Thyroid gland (tissue), 4 donors: ENCODE measurements at regions not wholly inside any gene's neighbourhood (a gene's known extent, or its start where the extent isn't known, plus 50 kb on each side); places are given as distances from the start of the nearest gene placed in this dataset.

ENCODE experiments used
- POLR2A ChIP-seq, 2 donors: fragments of 450-650 bp; IDR thresholded peaks; one replicate each; pipeline ENCODE4 v1.6.1; 2017; ENCODE audit warnings: antibody characterized with exemption in 2 of 2, mild to moderate bottlenecking in 2 of 2, moderate library complexity in 1 of 2
- TF ChIP-seq, protein P1 (sequence below), 6 experiments: fragments of 200-600 bp in 3 of 6; fragments of 450-650 bp in 3 of 6; sonication (generic) in 3 of 6; IDR thresholded peaks; one replicate each; pipeline ENCODE4 v1.5.1; 2016 to 2019; ENCODE audit warnings: antibody characterized with exemption in 6 of 6, mild to moderate bottlenecking in 2 of 6, inconsistent platforms in 1 of 6, moderate library complexity in 1 of 6

GRCh38 chr5:82523633-82524032 lies 245.5 kb upstream of the RPS23 start:
- TF ChIP-seq, protein P1, sequence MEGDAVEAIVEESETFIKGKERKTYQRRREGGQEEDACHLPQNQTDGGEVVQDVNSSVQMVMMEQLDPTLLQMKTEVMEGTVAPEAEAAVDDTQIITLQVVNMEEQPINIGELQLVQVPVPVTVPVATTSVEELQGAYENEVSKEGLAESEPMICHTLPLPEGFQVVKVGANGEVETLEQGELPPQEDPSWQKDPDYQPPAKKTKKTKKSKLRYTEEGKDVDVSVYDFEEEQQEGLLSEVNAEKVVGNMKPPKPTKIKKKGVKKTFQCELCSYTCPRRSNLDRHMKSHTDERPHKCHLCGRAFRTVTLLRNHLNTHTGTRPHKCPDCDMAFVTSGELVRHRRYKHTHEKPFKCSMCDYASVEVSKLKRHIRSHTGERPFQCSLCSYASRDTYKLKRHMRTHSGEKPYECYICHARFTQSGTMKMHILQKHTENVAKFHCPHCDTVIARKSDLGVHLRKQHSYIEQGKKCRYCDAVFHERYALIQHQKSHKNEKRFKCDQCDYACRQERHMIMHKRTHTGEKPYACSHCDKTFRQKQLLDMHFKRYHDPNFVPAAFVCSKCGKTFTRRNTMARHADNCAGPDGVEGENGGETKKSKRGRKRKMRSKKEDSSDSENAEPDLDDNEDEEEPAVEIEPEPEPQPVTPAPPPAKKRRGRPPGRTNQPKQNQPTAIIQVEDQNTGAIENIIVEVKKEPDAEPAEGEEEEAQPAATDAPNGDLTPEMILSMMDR (IDR thresholded peaks at IDR 0.05), result no peak
- no peak for TF ChIP-seq POLR2A (IDR thresholded peaks at IDR 0.05)
